DOHH2 (cell line): ENCODE measurements at regions not wholly inside any gene's neighbourhood (a gene's known extent, or its start where the extent isn't known, plus 50 kb on each side); places are given as distances from the start of the nearest gene placed in this dataset.

Experiments used
- H3F3A ChIP-seq: fragments of 200-600 bp; sonication (generic), shearing (Covaris generic); 2 replicates; pipeline ENCODE4 v1.6.0; 2016; ENCODE audit warnings: antibody characterized with exemption, mild to moderate bottlenecking; ENCODE audit not compliant: control insufficient read depth, insufficient read depth
- H3K27ac ChIP-seq: fragments of 200-600 bp; sonication (generic); 2 replicates; pipeline ENCODE4 v1.5.1; 2014; ENCODE audit warnings: low read depth, mild to moderate bottlenecking, low read length, moderate library complexity
- H3K27me3 ChIP-seq: fragments of 200-600 bp; sonication (generic); 2 replicates; pipeline ENCODE4 v1.6.1; 2014; ENCODE audit warnings: mild to moderate bottlenecking, low read length, mixed read lengths; ENCODE audit not compliant: control insufficient read depth
- H3K36me3 ChIP-seq: fragments of 200-600 bp; sonication (generic); 2 replicates; pipeline ENCODE4 v1.6.1; 2014; ENCODE audit warnings: mild to moderate bottlenecking, low read length, moderate library complexity, mixed read lengths; ENCODE audit not compliant: control insufficient read depth
- H3K4me1 ChIP-seq: fragments of 200-600 bp; sonication (generic); 2 replicates; pipeline ENCODE4 v1.6.1; 2014; ENCODE audit warnings: mild to moderate bottlenecking, low read length, mixed read lengths; ENCODE audit not compliant: control insufficient read depth
- H3K4me2 ChIP-seq: fragments of 200-600 bp; sonication (generic); 2 replicates; pipeline ENCODE4 v1.6.0; 2014; ENCODE audit warnings: mild to moderate bottlenecking, low read length, moderate library complexity
- H3K4me3 ChIP-seq: fragments of 200-600 bp; sonication (generic); 2 replicates; pipeline ENCODE4 v1.5.1; 2014; ENCODE audit warnings: mild to moderate bottlenecking, low read length, mixed read lengths
- H3K79me2 ChIP-seq: fragments of 200-600 bp; sonication (generic); 2 replicates; pipeline ENCODE4 v1.6.1; 2014; ENCODE audit warnings: mild to moderate bottlenecking, low read length, mixed read lengths; ENCODE audit not compliant: control insufficient read depth
- H3K9me2 ChIP-seq: fragments of 200-600 bp; sonication (generic); replicated peaks from 2 replicates; pipeline ENCODE4 v1.6.1; 2014; ENCODE audit warnings: mild to moderate bottlenecking, low read length, mixed read lengths; ENCODE audit not compliant: control insufficient read depth
- H3K9me3 ChIP-seq: fragments of 200-600 bp; sonication (generic); 2 replicates; pipeline ENCODE4 v1.6.1; 2014; ENCODE audit warnings: antibody characterized with exemption, low read length, mixed read lengths; ENCODE audit not compliant: control insufficient read depth, insufficient read depth
- H4K20me1 ChIP-seq: fragments of 200-600 bp; sonication (generic); 2 replicates; pipeline ENCODE4 v1.6.0; 2014; ENCODE audit warnings: low read depth, mild to moderate bottlenecking, antibody characterized with exemption, low read length, moderate library complexity; ENCODE audit not compliant: control insufficient read depth, insufficient read depth
- CTCF ChIP-seq: fragments of 200-600 bp; sonication (generic); IDR thresholded peaks from one replicate; pipeline ENCODE4 v1.5.1; 2014; ENCODE audit warnings: antibody characterized with exemption, mild to moderate bottlenecking, low read depth, low read length; ENCODE audit not compliant: poor library complexity, severe bottlenecking
- EZH2phosphoT487 ChIP-seq: fragments of 200-600 bp; sonication (generic); IDR thresholded peaks from 2 replicates; pipeline ENCODE4 v1.6.1; 2017; ENCODE audit warnings: borderline replicate concordance, mild to moderate bottlenecking, antibody characterized with exemption, low read length, moderate library complexity, mixed read lengths

- no peak overlapping the region for H3K27ac ChIP-seq
- H3K4me3 ChIP-seq: no peak overlapping the region
- TF ChIP-seq CTCF (no peak), EZH2phosphoT487 (no peak)
- H3F3A ChIP-seq: no peaks in the 10 kb centered on the region
- H3K9me3 ChIP-seq: no peaks in the 10 kb centered on the region
- no peaks in the 10 kb centered on the region for H3K27me3 ChIP-seq
- H3K9me2 ChIP-seq: no peaks in the 10 kb centered on the region
- H3K4me2 ChIP-seq: no peak overlapping the region
- no peaks in the 10 kb centered on the region for H4K20me1 ChIP-seq
- H3K4me1 ChIP-seq: no peaks in the 10 kb centered on the region
- H3K36me3 ChIP-seq: no peaks in the 10 kb centered on the region
- no peaks in the 10 kb centered on the region for H3K79me2 ChIP-seq
These were observed 857.2 kb downstream of the SLITRK1 start for GRCh38 chr13:83024955-83025594.

DNA sequence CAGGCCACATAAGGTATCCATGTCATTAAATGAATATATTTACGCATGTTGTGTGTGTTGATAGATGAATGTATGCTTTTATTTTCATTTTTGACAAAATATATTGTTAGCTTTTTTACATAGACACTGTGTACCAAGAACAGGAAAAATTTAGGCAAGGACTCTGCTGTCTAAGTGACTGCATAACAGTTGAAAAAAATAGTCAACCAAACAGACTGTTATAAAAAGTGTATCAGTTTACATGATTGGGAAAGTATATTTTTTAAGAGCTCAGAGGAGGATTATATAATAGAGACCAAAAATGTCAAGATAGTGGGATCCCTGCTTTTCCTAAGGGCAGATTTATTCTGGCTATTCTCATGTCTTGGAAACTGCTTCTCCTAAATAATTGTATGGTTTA lies 858.0 kb downstream of the SLITRK1 start:
- no peaks in the 10 kb centered on the region for H3K36me3 ChIP-seq
- no peaks in the 10 kb centered on the region for H3K4me1 ChIP-seq
- H3F3A ChIP-seq: no peaks in the 10 kb centered on the region
- no peak overlapping the region for H3K27ac ChIP-seq
- no peaks in the 10 kb centered on the region for H3K27me3 ChIP-seq
- no peak overlapping the region for H3K4me2 ChIP-seq
- no peak overlapping the region for H3K4me3 ChIP-seq
- H3K9me2 ChIP-seq: no peaks in the 10 kb centered on the region
- H3K9me3 ChIP-seq: no peaks in the 10 kb centered on the region
- no peak for TF ChIP-seq CTCF
- no peak for TF ChIP-seq EZH2phosphoT487
- no peaks in the 10 kb centered on the region for H3K79me2 ChIP-seq
- H4K20me1 ChIP-seq: no peaks in the 10 kb centered on the region

- Histone ChIP-seq H3K9me2 (no peaks in the 10 kb centered on the region), H3K9me3 (no peaks in the 10 kb centered on the region), H4K20me1 (no peaks in the 10 kb centered on the region), H3K4me2 (no peak overlapping the region), H3F3A (no peaks in the 10 kb centered on the region), H3K27me3 (no peaks in the 10 kb centered on the region), H3K27ac (no peak overlapping the region), H3K36me3 (no peaks in the 10 kb centered on the region), H3K4me1 (no peaks in the 10 kb centered on the region), H3K79me2 (no peaks in the 10 kb centered on the region), H3K4me3 (no peak overlapping the region)
- TF ChIP-seq EZH2phosphoT487: no peak
These were observed 862.3 kb downstream of the SLITRK1 start for GRCh38 chr13:83019986-83020385.

GRCh38 chr13:83009987-83010386 lies 872.3 kb downstream of the SLITRK1 start:
- Histone ChIP-seq H4K20me1 (no peaks in the 10 kb centered on the region), H3K36me3 (no peaks in the 10 kb centered on the region), H3K4me1 (no peaks in the 10 kb centered on the region), H3K9me2 (no peaks in the 10 kb centered on the region), H3K9me3 (no peaks in the 10 kb centered on the region), H3F3A (no peaks in the 10 kb centered on the region), H3K27me3 (no peaks in the 10 kb centered on the region), H3K4me3 (no peak overlapping the region), H3K4me2 (no peak overlapping the region), H3K79me2 (no peaks in the 10 kb centered on the region), H3K27ac (no peak overlapping the region)
- no peak for TF ChIP-seq CTCF
- no peak for TF ChIP-seq EZH2phosphoT487
